Activated CD4-positive, alpha-beta T cell treated with anti-CD3 and anti-CD28 coated beads, Interleukin-2, Interleukin-4, amounts not matched to agents 100 ng/mL and 50 ng/mL, durations not matched to agents 16 hours and 8 hours (primary cell): ENCODE measurements at regions not wholly inside any gene's neighbourhood (a gene's known extent, or its start where the extent isn't known, plus 50 kb on each side); places are given as distances from the start of the nearest gene placed in this dataset.
"Not testable (repeated sequence)": the region's sequence is repeated elsewhere in the genome, so short reads cannot be mapped to it uniquely, and the experiment has no call there.

Experiments used
- DNase-seq: peaks from one replicate; pipeline ENCODE4 v3.0.0-alpha.2; 2020; ENCODE audit warnings: low spot score

- DNase-seq = no peak
Observed at GRCh38 chr5:131005963-131006684, 158.9 kb downstream of the HINT1 start.

GRCh38 chr5:131001507-131001906 is 163.5 kb downstream of the HINT1 start:
- no peak for DNase-seq

GRCh38 chr5:131000289-131000688 is 164.8 kb downstream of the HINT1 start:
- no peak for DNase-seq

GRCh38 chr5:130996720-130997119 is 168.3 kb downstream of the HINT1 start:
- not testable (repeated sequence) for DNase-seq

- no peak for DNase-seq
Observed at GRCh38 chr5:130995851-130996250, 169.2 kb downstream of the HINT1 start.

- DNase-seq = no peak
Observed at GRCh38 chr5:130995254-130995515, 169.9 kb downstream of the HINT1 start.

- no peak for DNase-seq
Observed at GRCh38 chr5:130994496-130995253, 170.4 kb downstream of the HINT1 start.

GRCh38 chr5:130992621-130993020 is 172.4 kb downstream of the HINT1 start:
- no peak for DNase-seq

- DNase-seq = no peak
Observed at GRCh38 chr5:130992095-130992494, 173.0 kb downstream of the HINT1 start.

- no peak for DNase-seq
Observed at GRCh38 chr5:130985776-130986175, 179.3 kb downstream of the HINT1 start.

- no peak for DNase-seq
Observed at GRCh38 chr5:130981663-130982062, 183.4 kb downstream of the HINT1 start.

- DNase-seq = no peak
Observed at GRCh38 chr5:130978475-130978874, 186.6 kb downstream of the HINT1 start.

- DNase-seq = no peak
Observed at GRCh38 chr5:130976493-130976892, 188.6 kb downstream of the HINT1 start.

GRCh38 chr5:130975847-130976246 is 189.2 kb downstream of the HINT1 start:
- DNase-seq = no peak

- DNase-seq = no peak
Observed at GRCh38 chr5:130975299-130975698, 189.8 kb downstream of the HINT1 start.

GRCh38 chr5:130974021-130974683 is 190.9 kb downstream of the HINT1 start:
- DNase-seq = no peak

GRCh38 chr5:130966990-130967525 is 198.0 kb downstream of the HINT1 start:
- no peak for DNase-seq

- no peak for DNase-seq
Observed at GRCh38 chr5:130965920-130966319, 199.1 kb downstream of the HINT1 start.

- DNase-seq = no peak
Observed at GRCh38 chr5:130965360-130965759, 199.7 kb downstream of the HINT1 start.

- DNase-seq = no peak
Observed at GRCh38 chr5:130964231-130965202, 200.5 kb downstream of the HINT1 start.

- no peak for DNase-seq
Observed at GRCh38 chr5:130963798-130964197, 201.3 kb downstream of the HINT1 start.

GRCh38 chr5:130957151-130957550 is 207.9 kb downstream of the HINT1 start:
- no peak for DNase-seq
